ENCODE measurements at regions not wholly inside any gene's neighbourhood (a gene's known extent, or its start where the extent isn't known, plus 50 kb on each side); places are given as distances from the start of the nearest gene placed in this dataset.
"Not testable (repeated sequence)": the region's sequence is repeated elsewhere in the genome, so short reads cannot be mapped to it uniquely, and the experiment has no call there.

GRCh38 chr12:33026791-33027190, 130.2 kb upstream of the PKP2 start:
- DNase-seq (ENCODE audit: extremely low spot score): no peak
- ChIA-PET CTCF (no interaction called here), POLR2A (no interaction called here)
- TF ChIP-seq TARDBP (IDR thresholded peaks at IDR 0.05) (no peak), SP1 (IDR thresholded peaks at IDR 0.05) (no peak), NFRKB (IDR thresholded peaks at IDR 0.05) (no peak), PKNOX1 (IDR thresholded peaks at IDR 0.05) (no peak), HDGF (IDR thresholded peaks at IDR 0.05; ENCODE audit: borderline replicate concordance) (no peak), ARNT (IDR thresholded peaks at IDR 0.05) (no peak), ELF4 (IDR thresholded peaks at IDR 0.05) (no peak), BHLHE40 (IDR thresholded peaks at IDR 0.05; ENCODE audit: borderline replicate concordance) (no peak), FOXA1 (IDR thresholded peaks at IDR 0.05) (no peak), ZNF384 (IDR thresholded peaks at IDR 0.05) (no peak), SUZ12 (IDR thresholded peaks at IDR 0.05) (no peak), CTBP1 (IDR thresholded peaks at IDR 0.05; ENCODE audit: borderline replicate concordance) (no peak), LEF1 (IDR thresholded peaks at IDR 0.05; ENCODE audit: borderline replicate concordance) (no peak), FOXM1 (IDR thresholded peaks at IDR 0.05; ENCODE audit: borderline replicate concordance) (no peak), L3MBTL2 (conservative IDR thresholded peaks at IDR 0.05) (no peak), FOXK2 (IDR thresholded peaks at IDR 0.05) (no peak)

GRCh38 chr12:33022724-33023123, 126.1 kb upstream of the PKP2 start:
- CTCF ChIA-PET; POLR2A ChIA-PET; DNase-seq (ENCODE audit: extremely low spot score): not testable (repeated sequence)

GRCh38 chr12:33017029-33017428, 120.5 kb upstream of the PKP2 start:
- POLR2A ChIA-PET; CTCF ChIA-PET; DNase-seq (ENCODE audit: extremely low spot score): not testable (repeated sequence)

- ChIA-PET CTCF (no interaction called here), POLR2A (no interaction called here)
- TF ChIP-seq SUZ12 (IDR thresholded peaks at IDR 0.05): no peak
- TF ChIP-seq NFRKB (IDR thresholded peaks at IDR 0.05): no peak
- no peak for DNase-seq (ENCODE audit: extremely low spot score)
Measured at GRCh38 chr12:33012226-33012625, 115.6 kb upstream of the PKP2 start.

GRCh38 chr12:33006106-33006505, 109.5 kb upstream of the PKP2 start:
- no peak for DNase-seq (ENCODE audit: extremely low spot score)
- CTCF ChIA-PET: no interaction called here
- POLR2A ChIA-PET: no interaction called here
- TF ChIP-seq SUZ12 (IDR thresholded peaks at IDR 0.05) (no peak), FOXA1 (IDR thresholded peaks at IDR 0.05) (no peak), ARNT (IDR thresholded peaks at IDR 0.05) (no peak), CTBP1 (IDR thresholded peaks at IDR 0.05; ENCODE audit: borderline replicate concordance) (no peak), FOXM1 (IDR thresholded peaks at IDR 0.05; ENCODE audit: borderline replicate concordance) (no peak), ELF4 (IDR thresholded peaks at IDR 0.05) (no peak), HDGF (IDR thresholded peaks at IDR 0.05; ENCODE audit: borderline replicate concordance) (no peak), BHLHE40 (IDR thresholded peaks at IDR 0.05; ENCODE audit: borderline replicate concordance) (no peak)

DNA sequence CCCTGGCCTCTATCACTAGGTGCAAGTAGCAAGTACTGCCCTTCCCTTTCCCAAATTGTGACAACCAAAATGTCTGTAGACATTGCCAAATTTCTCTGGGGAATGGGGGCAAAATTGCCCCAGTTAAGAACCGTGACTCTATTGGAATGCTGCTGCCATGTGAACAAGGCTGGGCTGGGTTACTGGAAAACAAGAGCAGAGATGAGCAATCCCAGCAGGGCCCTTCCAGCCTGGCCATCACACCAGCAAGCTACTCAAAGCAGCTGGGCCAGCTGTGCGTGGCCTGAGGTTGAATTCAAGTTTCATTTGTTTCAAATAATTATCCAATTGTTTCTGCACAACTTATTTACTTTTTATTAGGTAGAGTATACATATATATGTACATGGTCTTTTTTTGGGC, 103.4 kb upstream of the PKP2 start:
- CTCF ChIA-PET: no interaction called here
- no peak for DNase-seq (ENCODE audit: extremely low spot score)
- TF ChIP-seq ARNT (IDR thresholded peaks at IDR 0.05): no peak
- no peak for TF ChIP-seq BHLHE40 (IDR thresholded peaks at IDR 0.05; ENCODE audit: borderline replicate concordance)
- TF ChIP-seq SP1 (IDR thresholded peaks at IDR 0.05): no peak
- no peak for TF ChIP-seq HDGF (IDR thresholded peaks at IDR 0.05; ENCODE audit: borderline replicate concordance)
- TF ChIP-seq ZNF384 (IDR thresholded peaks at IDR 0.05): no peak
- TF ChIP-seq FOXA1 (IDR thresholded peaks at IDR 0.05): no peak
- no peak for TF ChIP-seq CTBP1 (IDR thresholded peaks at IDR 0.05; ENCODE audit: borderline replicate concordance)
- no peak for TF ChIP-seq FOXK2 (IDR thresholded peaks at IDR 0.05)
- TF ChIP-seq LEF1 (IDR thresholded peaks at IDR 0.05; ENCODE audit: borderline replicate concordance): no peak
- no peak for TF ChIP-seq SUZ12 (IDR thresholded peaks at IDR 0.05)
- no peak for TF ChIP-seq TARDBP (IDR thresholded peaks at IDR 0.05)
- no peak for TF ChIP-seq PKNOX1 (IDR thresholded peaks at IDR 0.05)
- no peak for TF ChIP-seq NFRKB (IDR thresholded peaks at IDR 0.05)
- TF ChIP-seq L3MBTL2 (conservative IDR thresholded peaks at IDR 0.05): no peak
- no peak for TF ChIP-seq ELF4 (IDR thresholded peaks at IDR 0.05)
- no peak for TF ChIP-seq FOXM1 (IDR thresholded peaks at IDR 0.05; ENCODE audit: borderline replicate concordance)
- POLR2A ChIA-PET: no interaction called here

GRCh38 chr12:32997471-32997870, 100.9 kb upstream of the PKP2 start:
- ChIA-PET CTCF (no interaction called here), POLR2A (no interaction called here)
- no peak for DNase-seq (ENCODE audit: extremely low spot score)
- TF ChIP-seq ZNF384 (IDR thresholded peaks at IDR 0.05) (no peak), ARNT (IDR thresholded peaks at IDR 0.05) (no peak), TARDBP (IDR thresholded peaks at IDR 0.05) (no peak), FOXK2 (IDR thresholded peaks at IDR 0.05) (no peak), HDGF (IDR thresholded peaks at IDR 0.05; ENCODE audit: borderline replicate concordance) (no peak), ELF4 (IDR thresholded peaks at IDR 0.05) (no peak), FOXA1 (IDR thresholded peaks at IDR 0.05) (no peak), CTBP1 (IDR thresholded peaks at IDR 0.05; ENCODE audit: borderline replicate concordance) (no peak), LEF1 (IDR thresholded peaks at IDR 0.05; ENCODE audit: borderline replicate concordance) (no peak), BHLHE40 (IDR thresholded peaks at IDR 0.05; ENCODE audit: borderline replicate concordance) (no peak), SUZ12 (IDR thresholded peaks at IDR 0.05) (no peak), FOXM1 (IDR thresholded peaks at IDR 0.05; ENCODE audit: borderline replicate concordance) (no peak), NFRKB (IDR thresholded peaks at IDR 0.05) (no peak), L3MBTL2 (conservative IDR thresholded peaks at IDR 0.05) (no peak), PKNOX1 (IDR thresholded peaks at IDR 0.05) (no peak), SP1 (IDR thresholded peaks at IDR 0.05) (no peak)
